ENCODE measurements at regions not wholly inside any gene's neighbourhood (a gene's known extent, or its start where the extent isn't known, plus 50 kb on each side); places are given as distances from the start of the nearest gene placed in this dataset.

DNA sequence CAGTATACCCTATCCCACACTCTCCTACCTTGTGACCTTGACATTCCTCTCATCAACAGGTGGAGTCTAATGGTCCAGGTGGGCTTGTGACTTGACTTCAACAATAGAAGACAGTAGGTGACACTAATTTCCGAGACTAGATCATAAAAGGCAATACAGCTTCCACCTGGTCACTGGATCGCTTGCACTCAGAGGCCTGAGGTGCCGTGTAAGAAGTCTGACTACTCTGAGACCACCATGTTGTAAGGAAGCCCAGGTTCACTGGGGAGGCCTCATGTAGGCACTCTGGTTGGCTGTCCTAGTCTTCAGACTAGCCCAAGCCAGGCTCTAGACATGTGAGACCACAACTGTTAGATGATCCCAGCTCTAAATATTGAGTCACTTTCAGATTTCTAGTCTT, 370.4 kb downstream of the MID1IP1 start:
- peaks cover 7 to 31% (median 21%) of the 10 kb centered on the region in 4 donors for H3K4me1 Mint-ChIP-seq
- no peaks in the 10 kb centered on the region for H3K36me3 Mint-ChIP-seq
- no peak overlapping the region for H3K27ac Mint-ChIP-seq
- H3K4me3 Mint-ChIP-seq: no peak overlapping the region
- peaks cover 4% of the 10 kb centered on the region for H3K27me3 Mint-ChIP-seq
- no peaks in the 10 kb centered on the region for H3K9me3 ChIP-seq (ENCODE audit: control insufficient read depth in 2 of 2, low read length in 2 of 2)
- H3K27ac ChIP-seq (ENCODE audit: insufficient read depth, low read length, poor library complexity, severe bottlenecking): no peak overlapping the region
- no peaks in the 10 kb centered on the region for H3K36me3 ChIP-seq (ENCODE audit: control insufficient read depth, insufficient read depth, low read length)
- no peak overlapping the region for H3K4me3 ChIP-seq (ENCODE audit: low read depth, low read length)
- H3K9me3 Mint-ChIP-seq: peaks cover 0 to 4% (median 0%) of the 10 kb centered on the region in 7 donors
- ATAC-seq (ENCODE audit: low read depth in 2 of 2) (no peak), DNase-seq (no peak)
- H3K27me3 ChIP-seq (ENCODE audit: control insufficient read depth, insufficient read depth, low read length): no peaks in the 10 kb centered on the region
- H3K4me1 ChIP-seq (ENCODE audit: control insufficient read depth, insufficient read depth, low read length, poor library complexity, severe bottlenecking): peaks cover 32% of the 10 kb centered on the region

DNA sequence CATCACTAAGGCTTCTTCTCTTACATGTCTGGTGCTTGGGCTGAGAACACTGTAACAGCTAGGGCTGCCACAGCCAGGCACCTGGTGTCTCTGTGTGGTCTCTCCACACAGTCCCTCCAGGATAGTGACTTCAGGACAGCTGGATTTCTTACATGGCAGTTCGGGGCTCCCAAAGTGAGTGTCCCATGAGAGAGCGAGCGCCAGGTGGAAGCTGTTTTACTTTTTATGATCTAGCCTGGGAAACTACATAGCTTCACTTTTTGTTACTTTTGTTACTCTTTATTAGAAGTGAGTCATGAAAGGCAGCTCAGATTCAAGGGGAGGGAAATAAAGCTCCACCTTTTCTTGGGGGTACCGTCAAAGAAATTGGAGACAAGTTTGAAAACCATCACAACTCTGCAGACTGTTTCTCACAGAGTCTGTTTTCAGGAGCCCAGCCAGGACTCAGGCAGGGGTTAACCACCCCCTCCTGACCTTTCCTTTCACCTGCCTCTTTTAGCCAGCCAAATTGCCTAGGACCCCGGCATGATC, 373.0 kb downstream of the MID1IP1 start:
- Histone ChIP-seq H3K4me3 (ENCODE audit: low read depth, low read length) (peak overlapping the region; percentile 67), H3K9me3 (ENCODE audit: control insufficient read depth in 2 of 2, low read length in 2 of 2) (no peaks in the 10 kb centered on the region), H3K27me3 (ENCODE audit: control insufficient read depth, insufficient read depth, low read length) (no peaks in the 10 kb centered on the region), H3K36me3 (ENCODE audit: control insufficient read depth, insufficient read depth, low read length) (no peaks in the 10 kb centered on the region), H3K4me1 (ENCODE audit: control insufficient read depth, insufficient read depth, low read length, poor library complexity, severe bottlenecking) (peaks cover 23% of the 10 kb centered on the region), H3K27ac (ENCODE audit: insufficient read depth, low read length, poor library complexity, severe bottlenecking) (peak overlapping the region; percentile 74)
- Mint-ChIP-seq H3K27me3 (peaks cover 4% of the 10 kb centered on the region), H3K9me3 (peaks cover 0 to 4% (median 0%) of the 10 kb centered on the region in 7 donors), H3K4me3 (peak overlapping the region in 3 of 4 donors; percentile 69 to 81 (median 72)), H3K4me1 (peaks cover 11 to 31% (median 19%) of the 10 kb centered on the region in 4 donors), H3K36me3 (no peaks in the 10 kb centered on the region), H3K27ac (peak overlapping the region; percentile 92 to 96 (median 95))
- ATAC-seq (ENCODE audit: low read depth in 2 of 2) (peak in 1 of 2 donors; percentile 18), DNase-seq (no peak)

DNA sequence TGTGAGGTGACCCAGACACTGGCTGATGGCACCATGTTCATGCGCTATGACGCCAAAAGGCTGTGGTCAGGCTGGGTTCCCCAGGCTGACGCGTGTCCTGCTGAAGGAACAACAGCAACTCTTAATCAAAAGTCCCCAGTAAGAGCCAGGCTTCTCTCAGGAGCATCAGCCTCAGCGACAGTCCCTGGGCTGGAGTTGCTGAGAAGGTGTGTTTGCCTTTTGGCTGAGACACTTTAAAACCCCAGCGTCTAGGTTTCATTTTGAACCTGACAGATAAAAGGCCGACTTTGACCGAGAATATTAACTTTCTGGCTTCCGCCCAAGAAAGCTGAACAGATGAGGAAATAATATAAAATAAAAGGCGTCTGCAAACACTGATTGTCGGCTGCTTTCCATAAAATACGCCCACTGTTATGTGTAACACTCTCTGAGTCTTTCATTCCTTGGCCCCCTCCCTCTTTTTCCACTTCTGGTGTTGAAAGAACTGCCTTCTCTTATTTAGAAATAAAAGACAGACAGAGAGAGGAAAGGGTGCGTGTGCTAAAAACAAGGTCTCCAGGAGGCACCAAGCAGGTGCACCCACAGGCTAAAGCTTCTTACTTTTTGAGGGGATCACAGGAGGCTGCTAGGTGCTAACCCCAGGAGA, 373.6 kb downstream of the MID1IP1 start:
- Mint-ChIP-seq H3K27me3 (peaks cover 4% of the 10 kb centered on the region), H3K9me3 (peaks cover 0 to 1% (median 0%) of the 10 kb centered on the region in 7 donors), H3K4me1 (peaks cover 13 to 31% (median 19%) of the 10 kb centered on the region in 4 donors), H3K36me3 (no peaks in the 10 kb centered on the region), H3K27ac (peak overlapping the region; percentile 92 to 96 (median 95)), H3K4me3 (peak overlapping the region; percentile 69 to 81 (median 76))
- ATAC-seq (ENCODE audit: low read depth in 2 of 2) (peak; percentile 63 to 68), DNase-seq (peak; percentile 37 to 74 (median 57))
- H3K27me3 ChIP-seq (ENCODE audit: control insufficient read depth, insufficient read depth, low read length): no peaks in the 10 kb centered on the region
- no peaks in the 10 kb centered on the region for H3K9me3 ChIP-seq (ENCODE audit: control insufficient read depth in 2 of 2, low read length in 2 of 2)
- no peaks in the 10 kb centered on the region for H3K36me3 ChIP-seq (ENCODE audit: control insufficient read depth, insufficient read depth, low read length)
- peak overlapping the region; percentile 74 for H3K27ac ChIP-seq (ENCODE audit: insufficient read depth, low read length, poor library complexity, severe bottlenecking)
- H3K4me1 ChIP-seq (ENCODE audit: control insufficient read depth, insufficient read depth, low read length, poor library complexity, severe bottlenecking): peaks cover 23% of the 10 kb centered on the region
- peak overlapping the region; percentile 67 for H3K4me3 ChIP-seq (ENCODE audit: low read depth, low read length)

DNA sequence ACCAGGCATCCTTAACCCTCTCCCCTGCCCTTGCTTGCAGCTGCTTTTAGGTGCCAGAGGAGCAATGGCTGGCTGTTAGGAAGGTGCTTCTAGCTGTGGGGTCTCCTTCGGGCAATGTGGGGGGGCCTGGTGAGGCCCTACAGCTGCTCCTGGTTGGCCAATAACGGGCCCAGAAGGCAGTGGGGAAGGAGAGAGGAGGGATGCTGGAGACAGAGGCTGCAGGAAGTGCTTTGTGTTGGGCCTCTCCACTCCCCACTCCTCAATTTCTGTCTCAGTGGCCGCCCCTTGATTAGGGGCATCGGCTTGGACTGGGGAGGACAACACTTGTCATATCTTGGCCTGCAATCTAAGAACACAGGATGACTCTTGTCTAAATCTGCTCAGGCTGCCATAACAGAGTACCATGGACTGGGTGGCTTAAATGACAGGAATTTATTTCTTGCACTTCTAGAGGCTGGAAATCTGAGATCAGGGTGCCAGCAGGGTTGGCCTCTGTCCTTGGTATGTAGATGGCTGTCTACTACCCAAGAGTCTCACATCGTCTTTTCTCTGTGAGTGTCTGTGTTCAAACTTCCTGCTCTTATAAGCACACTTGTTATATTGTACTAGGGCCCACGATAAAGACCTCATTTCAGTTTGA, 374.3 kb downstream of the MID1IP1 start:
- DNase-seq: peak in 1 of 3 donors; percentile 39
- H3K4me1 ChIP-seq (ENCODE audit: control insufficient read depth, insufficient read depth, low read length, poor library complexity, severe bottlenecking): peaks cover 23% of the 10 kb centered on the region
- H3K27me3 Mint-ChIP-seq: peaks cover 4% of the 10 kb centered on the region
- H3K9me3 ChIP-seq (ENCODE audit: control insufficient read depth in 2 of 2, low read length in 2 of 2): no peaks in the 10 kb centered on the region
- peak overlapping the region; percentile 74 for H3K27ac ChIP-seq (ENCODE audit: insufficient read depth, low read length, poor library complexity, severe bottlenecking)
- no peaks in the 10 kb centered on the region for H3K36me3 ChIP-seq (ENCODE audit: control insufficient read depth, insufficient read depth, low read length)
- H3K27ac Mint-ChIP-seq: peak overlapping the region; percentile 92 to 96 (median 95)
- no peaks in the 10 kb centered on the region for H3K36me3 Mint-ChIP-seq
- H3K4me3 ChIP-seq (ENCODE audit: low read depth, low read length): peak overlapping the region; percentile 67
- peaks cover 0 to 1% (median 0%) of the 10 kb centered on the region in 7 donors for H3K9me3 Mint-ChIP-seq
- ATAC-seq (ENCODE audit: low read depth in 2 of 2): no peak
- no peaks in the 10 kb centered on the region for H3K27me3 ChIP-seq (ENCODE audit: control insufficient read depth, insufficient read depth, low read length)
- H3K4me3 Mint-ChIP-seq: peak overlapping the region; percentile 72 to 81 (median 77)
- peaks cover 13 to 31% (median 19%) of the 10 kb centered on the region in 4 donors for H3K4me1 Mint-ChIP-seq

DNA sequence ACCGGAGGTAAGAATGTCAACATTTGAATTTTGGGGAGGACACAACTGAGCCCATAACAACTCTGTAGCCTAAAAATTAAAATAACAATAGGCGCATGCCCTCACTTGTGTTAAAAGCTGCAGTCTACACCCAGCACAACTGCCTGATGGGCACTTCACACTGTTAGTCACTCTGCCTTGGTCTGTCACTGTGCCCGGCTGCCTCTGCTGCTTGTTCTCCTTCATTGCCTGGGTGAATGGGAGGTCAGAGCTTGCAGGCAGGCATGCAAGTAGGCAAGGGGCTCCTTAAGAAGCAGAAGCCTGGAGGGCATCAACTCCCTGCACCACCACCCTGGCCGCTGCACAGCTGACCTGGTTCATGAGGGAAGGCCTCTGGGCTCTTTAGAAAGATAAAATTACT, 374.8 kb downstream of the MID1IP1 start:
- Histone ChIP-seq H3K4me1 (ENCODE audit: control insufficient read depth, insufficient read depth, low read length, poor library complexity, severe bottlenecking) (peaks cover 23% of the 10 kb centered on the region), H3K36me3 (ENCODE audit: control insufficient read depth, insufficient read depth, low read length) (no peaks in the 10 kb centered on the region), H3K9me3 (ENCODE audit: control insufficient read depth in 2 of 2, low read length in 2 of 2) (no peaks in the 10 kb centered on the region), H3K4me3 (ENCODE audit: low read depth, low read length) (no peak overlapping the region), H3K27ac (ENCODE audit: insufficient read depth, low read length, poor library complexity, severe bottlenecking) (peak overlapping the region; percentile 74), H3K27me3 (ENCODE audit: control insufficient read depth, insufficient read depth, low read length) (no peaks in the 10 kb centered on the region)
- DNase-seq: no peak
- Mint-ChIP-seq H3K4me1 (peaks cover 13 to 31% (median 19%) of the 10 kb centered on the region in 4 donors), H3K27me3 (peaks cover 4% of the 10 kb centered on the region), H3K27ac (peak overlapping the region; percentile 92 to 96 (median 95)), H3K4me3 (peak overlapping the region in 1 of 4 donors; percentile 70), H3K9me3 (peaks cover 0 to 1% (median 0%) of the 10 kb centered on the region in 7 donors), H3K36me3 (no peaks in the 10 kb centered on the region)
- ATAC-seq (ENCODE audit: low read depth in 2 of 2): no peak

DNA sequence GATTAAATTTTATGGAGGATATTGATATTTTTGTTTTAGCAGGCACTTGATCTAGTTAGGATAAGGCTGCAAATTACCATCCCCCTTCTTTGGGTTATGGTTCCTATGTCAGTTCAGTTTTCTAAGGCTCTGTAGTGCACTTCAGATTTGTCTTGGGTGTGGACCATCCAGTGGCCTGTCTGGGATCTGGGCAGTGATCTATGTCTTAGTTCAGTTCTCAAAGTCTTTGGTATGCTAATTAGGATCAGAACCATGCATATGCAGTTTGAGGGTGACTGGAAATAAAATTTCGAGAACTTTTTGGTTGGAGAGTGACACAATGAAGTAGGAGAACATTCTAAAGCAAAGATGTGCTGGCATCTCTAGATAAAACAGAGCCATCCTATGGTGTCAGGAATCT, 388.2 kb downstream of the MID1IP1 start:
- Mint-ChIP-seq H3K27me3 (no peaks in the 10 kb centered on the region), H3K4me1 (peaks cover 0 to 6% (median 2%) of the 10 kb centered on the region in 4 donors), H3K36me3 (peaks cover 4% of the 10 kb centered on the region), H3K4me3 (no peak overlapping the region), H3K9me3 (peaks cover 0 to 2% (median 0%) of the 10 kb centered on the region in 7 donors), H3K27ac (no peak overlapping the region)
- ATAC-seq (ENCODE audit: low read depth in 2 of 2): no peak
- no peaks in the 10 kb centered on the region for H3K9me3 ChIP-seq (ENCODE audit: control insufficient read depth in 2 of 2, low read length in 2 of 2)
- H3K4me1 ChIP-seq (ENCODE audit: control insufficient read depth, insufficient read depth, low read length, poor library complexity, severe bottlenecking): no peaks in the 10 kb centered on the region
- H3K27ac ChIP-seq (ENCODE audit: insufficient read depth, low read length, poor library complexity, severe bottlenecking): no peak overlapping the region
- DNase-seq: no peak
- H3K36me3 ChIP-seq (ENCODE audit: control insufficient read depth, insufficient read depth, low read length): no peaks in the 10 kb centered on the region
- no peaks in the 10 kb centered on the region for H3K27me3 ChIP-seq (ENCODE audit: control insufficient read depth, insufficient read depth, low read length)
- no peak overlapping the region for H3K4me3 ChIP-seq (ENCODE audit: low read depth, low read length)

DNA sequence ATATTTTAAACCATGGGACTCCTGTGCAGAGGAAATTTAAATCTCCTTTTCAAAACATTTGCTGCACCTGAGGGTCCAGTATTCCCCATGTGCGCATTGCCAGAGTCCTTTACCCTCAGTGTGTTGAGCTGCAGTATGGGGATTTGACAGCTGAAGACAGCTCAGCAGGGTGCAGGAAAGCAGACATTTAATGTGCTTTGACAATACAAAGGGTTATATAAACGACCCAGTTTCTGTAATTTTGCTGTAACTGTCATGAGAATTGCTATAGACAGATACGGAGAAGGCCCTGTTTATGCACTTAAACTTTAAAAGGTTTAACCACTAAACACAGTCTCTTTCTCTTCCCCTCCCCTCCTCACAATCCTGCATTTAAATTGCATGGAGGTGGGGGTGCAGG, 393.4 kb downstream of the MID1IP1 start:
- Histone ChIP-seq H3K4me1 (ENCODE audit: control insufficient read depth, insufficient read depth, low read length, poor library complexity, severe bottlenecking) (peaks cover 20% of the 10 kb centered on the region), H3K27me3 (ENCODE audit: control insufficient read depth, insufficient read depth, low read length) (no peaks in the 10 kb centered on the region), H3K27ac (ENCODE audit: insufficient read depth, low read length, poor library complexity, severe bottlenecking) (no peak overlapping the region), H3K4me3 (ENCODE audit: low read depth, low read length) (no peak overlapping the region), H3K9me3 (ENCODE audit: control insufficient read depth in 2 of 2, low read length in 2 of 2) (no peaks in the 10 kb centered on the region), H3K36me3 (ENCODE audit: control insufficient read depth, insufficient read depth, low read length) (no peaks in the 10 kb centered on the region)
- Mint-ChIP-seq H3K9me3 (peaks cover 0 to 2% (median 0%) of the 10 kb centered on the region in 7 donors), H3K27ac (no peak overlapping the region), H3K4me1 (peaks cover 0 to 30% (median 18%) of the 10 kb centered on the region in 4 donors), H3K4me3 (peak overlapping the region in 2 of 4 donors; percentile 8 to 61), H3K36me3 (peaks cover 4% of the 10 kb centered on the region), H3K27me3 (no peaks in the 10 kb centered on the region)
- DNase-seq (no peak), ATAC-seq (ENCODE audit: low read depth in 2 of 2) (no peak)

Measured in CD4-positive, CD25-positive, alpha-beta regulatory T cell (primary cell).